Transverse colon (tissue), 4 donors: ENCODE measurements at regions not wholly inside any gene's neighbourhood (a gene's known extent, or its start where the extent isn't known, plus 50 kb on each side); places are given as distances from the start of the nearest gene placed in this dataset.
A peak's percentile ranks its signal among the peaks of the same experiment; 100 is the strongest.

Experiments
- EP300 ChIP-seq: sonication (generic); formaldehyde crosslinking; IDR thresholded peaks from one replicate; pipeline ENCODE4 v1.6.1; 2017; ENCODE audit warnings: antibody characterized with exemption, low read depth
- POLR2A ChIP-seq: fragments of 450-650 bp; IDR thresholded peaks from one replicate; pipeline ENCODE4 v1.6.1; 2016; ENCODE audit warnings: antibody characterized with exemption, mild to moderate bottlenecking, moderate library complexity
- POLR2AphosphoS5 ChIP-seq, 3 donors: sonication (generic); formaldehyde crosslinking; IDR thresholded peaks; one replicate each; pipeline ENCODE4 v1.6.1; 2016; ENCODE audit warnings: antibody characterized with exemption in 3 of 3
- TF ChIP-seq, protein P1 (sequence below), 5 experiments: fragments of 200-600 bp in 3 of 5; fragments of 450-650 bp in 2 of 5; sonication (generic) in 3 of 5; IDR thresholded peaks; 1 replicate in 2 of 5; 2 replicates in 3 of 5; pipeline ENCODE4 v1.5.1; 2016 to 2017; ENCODE audit warnings: antibody characterized with exemption in 5 of 5, inconsistent platforms in 3 of 5, mild to moderate bottlenecking in 2 of 5, moderate library complexity in 1 of 5

DNA sequence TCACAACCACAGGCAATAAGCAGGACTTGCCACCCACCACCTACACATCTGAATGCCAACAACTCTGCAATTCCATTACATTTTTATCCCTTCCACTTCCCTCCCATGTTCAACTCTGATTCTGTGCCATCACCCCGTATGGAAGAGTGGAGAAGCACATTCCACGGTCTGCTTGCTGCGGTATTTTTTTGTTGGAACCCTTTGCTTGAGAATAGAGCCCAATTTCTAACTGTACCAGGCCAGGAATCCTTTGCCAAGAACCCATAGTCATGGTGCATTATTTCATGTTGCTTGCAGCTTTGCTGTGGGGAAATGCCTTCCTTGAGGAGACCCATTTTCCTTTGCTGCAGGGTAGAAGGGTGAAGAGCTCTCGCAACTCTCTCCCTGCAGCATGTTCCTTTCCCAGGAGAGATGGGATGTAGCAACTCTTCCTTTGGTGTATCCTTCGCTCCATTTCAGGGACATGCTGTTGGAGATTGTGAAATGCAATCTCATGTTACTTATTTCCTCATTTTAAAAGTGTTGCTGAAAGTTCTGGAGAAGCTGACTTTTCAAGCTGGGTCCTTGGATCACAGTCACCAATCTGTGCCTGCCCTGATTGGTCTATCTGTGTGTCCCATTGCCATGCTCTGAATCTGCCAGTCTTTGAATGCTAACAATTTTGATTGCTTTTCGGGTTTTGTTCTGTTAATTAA, 69.8 kb upstream of the STARD13 start:
- TF ChIP-seq, protein P1, sequence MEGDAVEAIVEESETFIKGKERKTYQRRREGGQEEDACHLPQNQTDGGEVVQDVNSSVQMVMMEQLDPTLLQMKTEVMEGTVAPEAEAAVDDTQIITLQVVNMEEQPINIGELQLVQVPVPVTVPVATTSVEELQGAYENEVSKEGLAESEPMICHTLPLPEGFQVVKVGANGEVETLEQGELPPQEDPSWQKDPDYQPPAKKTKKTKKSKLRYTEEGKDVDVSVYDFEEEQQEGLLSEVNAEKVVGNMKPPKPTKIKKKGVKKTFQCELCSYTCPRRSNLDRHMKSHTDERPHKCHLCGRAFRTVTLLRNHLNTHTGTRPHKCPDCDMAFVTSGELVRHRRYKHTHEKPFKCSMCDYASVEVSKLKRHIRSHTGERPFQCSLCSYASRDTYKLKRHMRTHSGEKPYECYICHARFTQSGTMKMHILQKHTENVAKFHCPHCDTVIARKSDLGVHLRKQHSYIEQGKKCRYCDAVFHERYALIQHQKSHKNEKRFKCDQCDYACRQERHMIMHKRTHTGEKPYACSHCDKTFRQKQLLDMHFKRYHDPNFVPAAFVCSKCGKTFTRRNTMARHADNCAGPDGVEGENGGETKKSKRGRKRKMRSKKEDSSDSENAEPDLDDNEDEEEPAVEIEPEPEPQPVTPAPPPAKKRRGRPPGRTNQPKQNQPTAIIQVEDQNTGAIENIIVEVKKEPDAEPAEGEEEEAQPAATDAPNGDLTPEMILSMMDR (IDR thresholded peaks at IDR 0.05) = no peak
- no peak for TF ChIP-seq POLR2A
- peak in 1 of 3 donors; percentile 20 for TF ChIP-seq POLR2AphosphoS5 (IDR thresholded peaks at IDR 0.05)
- no peak for TF ChIP-seq EP300
